ENCODE measurements at regions not wholly inside any gene's neighbourhood (a gene's known extent, or its start where the extent isn't known, plus 50 kb on each side); places are given as distances from the start of the nearest gene placed in this dataset.

- H2BK15ac ChIP-seq (ENCODE audit: low read depth, low read length), result no peak overlapping the region
- H4K5ac ChIP-seq (ENCODE audit: insufficient read length, low read depth, low read length), result no peak overlapping the region
- no peak overlapping the region for H2AK5ac ChIP-seq (ENCODE audit: insufficient read length, low read length)
- Mint-ChIP-seq H3K36me3 (ENCODE audit: insufficient read depth in 1 of 3, low read depth in 3 of 3) (no peaks in the 10 kb centered on the region), H3K27ac (no peak overlapping the region), H3K4me3 (no peak overlapping the region), H3K4me1 (no peaks in the 10 kb centered on the region), H3K27me3 (ENCODE audit: low read depth) (no peaks in the 10 kb centered on the region), H3K9me3 (no peaks in the 10 kb centered on the region)
- H3K4me2 ChIP-seq (ENCODE audit: insufficient read depth, insufficient read length, low read length), result no peak overlapping the region
- H2AFZ ChIP-seq (ENCODE audit: low read length), result no peak overlapping the region
- TF ChIP-seq, protein P1, sequence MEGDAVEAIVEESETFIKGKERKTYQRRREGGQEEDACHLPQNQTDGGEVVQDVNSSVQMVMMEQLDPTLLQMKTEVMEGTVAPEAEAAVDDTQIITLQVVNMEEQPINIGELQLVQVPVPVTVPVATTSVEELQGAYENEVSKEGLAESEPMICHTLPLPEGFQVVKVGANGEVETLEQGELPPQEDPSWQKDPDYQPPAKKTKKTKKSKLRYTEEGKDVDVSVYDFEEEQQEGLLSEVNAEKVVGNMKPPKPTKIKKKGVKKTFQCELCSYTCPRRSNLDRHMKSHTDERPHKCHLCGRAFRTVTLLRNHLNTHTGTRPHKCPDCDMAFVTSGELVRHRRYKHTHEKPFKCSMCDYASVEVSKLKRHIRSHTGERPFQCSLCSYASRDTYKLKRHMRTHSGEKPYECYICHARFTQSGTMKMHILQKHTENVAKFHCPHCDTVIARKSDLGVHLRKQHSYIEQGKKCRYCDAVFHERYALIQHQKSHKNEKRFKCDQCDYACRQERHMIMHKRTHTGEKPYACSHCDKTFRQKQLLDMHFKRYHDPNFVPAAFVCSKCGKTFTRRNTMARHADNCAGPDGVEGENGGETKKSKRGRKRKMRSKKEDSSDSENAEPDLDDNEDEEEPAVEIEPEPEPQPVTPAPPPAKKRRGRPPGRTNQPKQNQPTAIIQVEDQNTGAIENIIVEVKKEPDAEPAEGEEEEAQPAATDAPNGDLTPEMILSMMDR (conservative IDR thresholded peaks at IDR 0.05), result no peak
- no peaks in the 10 kb centered on the region for H3K79me2 ChIP-seq (ENCODE audit: insufficient read depth, low read length)
- no peak overlapping the region for H4K8ac ChIP-seq (replicated peaks; ENCODE audit: insufficient read length, low read depth, low read length)
- no peaks in the 10 kb centered on the region for H3K4me1 ChIP-seq (ENCODE audit: insufficient read depth, low read length)
- no peak overlapping the region for H3K56ac ChIP-seq (ENCODE audit: insufficient read length, low read depth, low read length)
- H3K27ac ChIP-seq (ENCODE audit: insufficient read length, low read depth, low read length), result no peak overlapping the region
- H3K23me2 ChIP-seq (ENCODE audit: insufficient read length, low read depth, low read length, poor library complexity, severe bottlenecking), result no peaks in the 10 kb centered on the region
- no peak overlapping the region for H2BK20ac ChIP-seq (ENCODE audit: low read depth, low read length, poor library complexity, severe bottlenecking)
- no peaks in the 10 kb centered on the region for H3K79me1 ChIP-seq (ENCODE audit: insufficient read depth, low read depth, low read length, poor library complexity, severe bottlenecking)
- H3K27me3 ChIP-seq (ENCODE audit: insufficient read depth, low read length), result no peaks in the 10 kb centered on the region
- H2BK120ac ChIP-seq (ENCODE audit: low read depth, low read length, poor library complexity, severe bottlenecking), result no peak overlapping the region
- H3K9ac ChIP-seq (ENCODE audit: extremely low read depth, insufficient read length, low read length), result no peak overlapping the region
- no peaks in the 10 kb centered on the region for H3K9me3 ChIP-seq (ENCODE audit: control insufficient read depth, low read depth, low read length)
- no peaks in the 10 kb centered on the region for H4K20me1 ChIP-seq (ENCODE audit: control insufficient read depth, insufficient read depth, insufficient read length)
- H2BK12ac ChIP-seq (ENCODE audit: insufficient read length, low read depth, low read length), result no peak overlapping the region
- H3K4ac ChIP-seq (ENCODE audit: low read depth, low read length), result no peak overlapping the region
- H3T11ph ChIP-seq (ENCODE audit: low read length), result no peak overlapping the region
- H3K14ac ChIP-seq (ENCODE audit: insufficient read depth, low read length), result no peak overlapping the region
- no peak overlapping the region for H3K23ac ChIP-seq (ENCODE audit: insufficient read length, low read depth, low read length)
- H3K18ac ChIP-seq (ENCODE audit: insufficient read length, low read depth, low read length), result no peak overlapping the region
- no peak for DNase-seq
- no peak overlapping the region for H4K91ac ChIP-seq (ENCODE audit: insufficient read length, low read depth, low read length)
- H2BK5ac ChIP-seq (ENCODE audit: insufficient read length, low read length), result no peak overlapping the region
Measured at GRCh38 chr9:99760421-99760820, 61.3 kb upstream of the NR4A3 start.
